SK-N-SH (cell line): ENCODE measurements at regions not wholly inside any gene's neighbourhood (a gene's known extent, or its start where the extent isn't known, plus 50 kb on each side); places are given as distances from the start of the nearest gene placed in this dataset.

ENCODE experiments used
- CTCF ChIA-PET: fragments of 300-600, 350-600 bp; formaldehyde crosslinking; extraction: SDS; loops from one replicate; lab custom pipeline; 2021; lab: Yijun Ruan, JAX
- POLR2A ChIA-PET: fragments of 350-600 bp; sonication (Branson Sonifier 250); formaldehyde crosslinking; extraction: SDS; loops from one replicate; lab custom pipeline; 2020; ENCODE audit warnings: antibody characterized with exemption, inconsistent platforms; lab: Yijun Ruan, JAX
- DNase-seq: peaks from one replicate; pipeline ENCODE4 v3.0.0; 2012
- H2AFZ ChIP-seq: fragments of 200-600 bp; sonication (generic); 2 replicates; pipeline ENCODE4 v1.8.1; 2016; ENCODE audit warnings: antibody characterized with exemption, mild to moderate bottlenecking, low read depth
- H3F3A ChIP-seq: fragments of 200-600 bp; sonication (generic); replicated peaks from 2 replicates; pipeline ENCODE3; 2016; ENCODE audit warnings: antibody characterized with exemption, mild to moderate bottlenecking; ENCODE audit not compliant: insufficient read depth
- H3K27ac ChIP-seq, 2 experiments: fragments of 200-500 bp in 1 of 2; fragments of 200-600 bp in 1 of 2; sonication (Bioruptor generic) in 1 of 2; sonication (generic), shearing (Covaris generic) in 1 of 2; 2 replicates each; pipeline versions ENCODE4 v1.5.1 to v1.6.1; 2014 to 2016; ENCODE audit warnings: low read depth in 2 of 2, inconsistent platforms in 1 of 2, low read length in 1 of 2, mild to moderate bottlenecking in 1 of 2, mixed read lengths in 1 of 2
- H3K27me3 ChIP-seq: fragments of 200-600 bp; sonication (generic), shearing (Covaris generic); 2 replicates; pipeline ENCODE4 v1.6.1; 2016; ENCODE audit warnings: mixed run types; ENCODE audit not compliant: insufficient read depth
- H3K36me3 ChIP-seq, 2 experiments: fragments of 200-500 bp in 1 of 2; fragments of 200-600 bp in 1 of 2; sonication (Bioruptor generic) in 1 of 2; sonication (generic) in 1 of 2; replicated peaks in 1 of 2; 2 replicates each; pipeline versions ENCODE3 to v1.5.1; 2014 to 2016; ENCODE audit warnings: low read length in 1 of 2, mild to moderate bottlenecking in 1 of 2; ENCODE audit not compliant: insufficient read depth in 2 of 2, control insufficient read depth in 1 of 2
- H3K4me1 ChIP-seq, 2 experiments: fragments of 200-500 bp in 1 of 2; fragments of 200-600 bp in 1 of 2; sonication (Bioruptor generic) in 1 of 2; sonication (generic), shearing (Covaris generic) in 1 of 2; 2 replicates each; pipeline versions ENCODE4 v1.5.1 to v1.6.1; 2014 to 2016; ENCODE audit warnings: low read depth in 1 of 2, low read length in 1 of 2, mixed run types in 1 of 2; ENCODE audit not compliant: insufficient read depth in 2 of 2, control insufficient read depth in 1 of 2
- H3K4me2 ChIP-seq: fragments of 200-600 bp; sonication (generic), shearing (Covaris generic); 2 replicates; pipeline ENCODE4 v1.6.1; 2017; ENCODE audit warnings: mixed run types
- H3K4me3 ChIP-seq, 2 experiments: fragments of 200-500 bp in 1 of 2; fragments of 200-600 bp in 1 of 2; sonication (Bioruptor generic) in 1 of 2; sonication (generic), shearing (Covaris generic) in 1 of 2; 2 replicates each; pipeline versions ENCODE4 v1.5.1 to v1.8.1; 2014 to 2016; ENCODE audit warnings: low read depth in 2 of 2, inconsistent platforms in 1 of 2, low read length in 1 of 2, mild to moderate bottlenecking in 1 of 2, mixed read lengths in 1 of 2, moderate library complexity in 1 of 2
- H3K79me2 ChIP-seq: fragments of 200-600 bp; sonication (generic); 2 replicates; pipeline ENCODE4 v1.8.1; 2017; ENCODE audit warnings: mild to moderate bottlenecking; ENCODE audit not compliant: insufficient read depth
- H3K9ac ChIP-seq: fragments of 200-600 bp; sonication (generic); 2 replicates; pipeline ENCODE4 v1.6.1; 2017; ENCODE audit warnings: mixed run types
- H3K9me2 ChIP-seq: fragments of 200-600 bp; sonication (generic); 2 replicates; pipeline ENCODE4 v1.6.1; 2017; ENCODE audit warnings: mixed run types
- H3K9me3 ChIP-seq: fragments of 200-600 bp; sonication (generic); 2 replicates; pipeline ENCODE4 v1.6.1; 2017; ENCODE audit warnings: mixed run types, mild to moderate bottlenecking, moderate library complexity
- H4K20me1 ChIP-seq: fragments of 200-600 bp; sonication (generic); 2 replicates; pipeline ENCODE4 v1.6.1; 2017; ENCODE audit warnings: mild to moderate bottlenecking, mixed run types; ENCODE audit not compliant: insufficient read depth
- CHD2 ChIP-seq: fragments of 150-350 bp; IDR thresholded peaks from 2 replicates; pipeline ENCODE4 v1.6.1; 2018; ENCODE audit warnings: low read length; ENCODE audit not compliant: partially characterized antibody
- ELF1 ChIP-seq: IDR thresholded peaks from 2 replicates; pipeline ENCODE4 v1.4.0; 2012
- EZH2phosphoT487 ChIP-seq: fragments of 200-600 bp; sonication (generic); IDR thresholded peaks from 2 replicates; pipeline ENCODE4 v1.6.1; 2017; ENCODE audit warnings: low read depth, mixed run types, mild to moderate bottlenecking, antibody characterized with exemption, moderate library complexity, borderline replicate concordance
- FOSL2 ChIP-seq: IDR thresholded peaks from 2 replicates; pipeline ENCODE4 v1.4.0; 2012; ENCODE audit warnings: low read depth, mild to moderate bottlenecking, moderate library complexity, borderline replicate concordance
- FOXJ3 ChIP-seq: sonication (generic); formaldehyde crosslinking; IDR thresholded peaks from 2 replicates; pipeline ENCODE4 v1.5.1; 2020; ENCODE audit warnings: mild to moderate bottlenecking, missing genetic modification reagents
- GATA2 ChIP-seq: sonication (generic); formaldehyde crosslinking; IDR thresholded peaks from 2 replicates; pipeline ENCODE4 v1.5.0; 2020; ENCODE audit warnings: mild to moderate bottlenecking, missing genetic modification reagents
- MEF2A ChIP-seq: IDR thresholded peaks from 2 replicates; pipeline ENCODE4 v1.4.0; 2012; ENCODE audit warnings: low read depth, borderline replicate concordance
- NFIC ChIP-seq: IDR thresholded peaks from 2 replicates; pipeline ENCODE4 v1.4.0; 2012; ENCODE audit warnings: borderline replicate concordance
- POLR2AphosphoS5 ChIP-seq: IDR thresholded peaks from 2 replicates; pipeline ENCODE4 v1.6.1; 2012; ENCODE audit warnings: low read depth, low read length
- RAD21 ChIP-seq: IDR thresholded peaks from 2 replicates; pipeline ENCODE4 v1.6.1; 2012; ENCODE audit warnings: mild to moderate bottlenecking, low read length
- SMC3 ChIP-seq: IDR thresholded peaks from 2 replicates; pipeline ENCODE4 v1.6.1; 2012; ENCODE audit warnings: low read depth, low read length, improper control_type of control experiment
- TAF1 ChIP-seq: IDR thresholded peaks from 2 replicates; pipeline ENCODE4 v1.6.1; 2012; ENCODE audit warnings: low read depth, mild to moderate bottlenecking, low read length, moderate library complexity, borderline replicate concordance
- TCF12 ChIP-seq: IDR thresholded peaks from 2 replicates; pipeline ENCODE4 v1.4.0; 2012
- TEAD4 ChIP-seq: IDR thresholded peaks from 2 replicates; pipeline ENCODE4 v1.4.0; 2012; ENCODE audit warnings: mild to moderate bottlenecking, borderline replicate concordance; ENCODE audit not compliant: insufficient read depth
- WGBS: methylation state at CpG from one replicate; pipeline ENCODE4 v1.1.6; 2017; ENCODE audit warnings: low lambda C conversion rate; 5-methylcytosine and 5-hydroxymethylcytosine counted together
- TF ChIP-seq, protein P1 (sequence below): fragments of 150-350 bp; IDR thresholded peaks from 2 replicates; pipeline ENCODE4 v1.6.1; 2017; ENCODE audit warnings: antibody characterized with exemption, low read length, low read depth, borderline replicate concordance
- TF ChIP-seq, protein P2 (sequence below): IDR thresholded peaks from 2 replicates; pipeline ENCODE4; 2012
- TF ChIP-seq, protein P3 (sequence below): IDR thresholded peaks from 2 replicates; pipeline ENCODE4 v1.4.0; 2012; ENCODE audit warnings: low read depth, borderline replicate concordance
- TF ChIP-seq, protein P4 (sequence below): IDR thresholded peaks from 2 replicates; pipeline ENCODE4 v1.4.0; 2012; ENCODE audit warnings: low read depth

DNA sequence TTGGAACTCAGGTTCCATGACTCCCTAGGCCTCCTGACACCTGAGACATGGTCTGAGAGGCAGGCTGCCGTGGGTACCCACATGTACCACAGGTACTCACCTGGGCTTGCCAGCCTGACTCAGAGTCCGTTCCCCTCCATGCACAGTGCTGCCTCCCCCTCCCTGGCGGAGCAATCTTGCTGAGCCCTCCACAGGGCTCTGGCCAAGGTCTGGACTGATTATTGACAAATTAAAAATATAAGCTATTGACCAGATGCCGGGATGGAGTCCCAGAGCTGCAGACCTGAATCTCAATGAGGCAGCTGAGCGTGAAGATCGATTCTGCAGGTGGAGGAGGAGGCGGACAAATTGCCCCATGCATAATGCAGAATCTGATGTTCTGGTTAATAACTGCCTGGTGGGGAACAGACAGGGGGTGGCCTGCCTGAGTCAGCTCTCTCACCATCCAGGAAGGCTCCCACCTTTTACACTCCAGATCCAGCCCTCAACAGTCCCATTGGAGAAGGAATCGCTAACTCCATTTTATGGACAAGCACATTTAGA lies 422.7 kb downstream of the MIAT start:
- H3F3A ChIP-seq: no peaks in the 10 kb centered on the region
- H4K20me1 ChIP-seq: no peaks in the 10 kb centered on the region
- POLR2A ChIA-PET: no interaction called here
- no peak overlapping the region for H3K4me2 ChIP-seq
- H3K36me3 ChIP-seq: no peaks in the 10 kb centered on the region
- WGBS: 56% methylated on average over 7 of the region's 8 CpGs
- H3K9me3 ChIP-seq: no peaks in the 10 kb centered on the region
- no peak overlapping the region for H3K27ac ChIP-seq
- no peak overlapping the region for H2AFZ ChIP-seq
- H3K4me3 ChIP-seq: no peak overlapping the region
- H3K27me3 ChIP-seq: no peaks in the 10 kb centered on the region
- DNase-seq: no peak
- H3K4me1 ChIP-seq: peaks cover 0 to 3% of the 10 kb centered on the region in 2 experiments; a peak in 1 of 4 replicates
- no peaks in the 10 kb centered on the region for H3K9me2 ChIP-seq
- TF ChIP-seq, protein P1, sequence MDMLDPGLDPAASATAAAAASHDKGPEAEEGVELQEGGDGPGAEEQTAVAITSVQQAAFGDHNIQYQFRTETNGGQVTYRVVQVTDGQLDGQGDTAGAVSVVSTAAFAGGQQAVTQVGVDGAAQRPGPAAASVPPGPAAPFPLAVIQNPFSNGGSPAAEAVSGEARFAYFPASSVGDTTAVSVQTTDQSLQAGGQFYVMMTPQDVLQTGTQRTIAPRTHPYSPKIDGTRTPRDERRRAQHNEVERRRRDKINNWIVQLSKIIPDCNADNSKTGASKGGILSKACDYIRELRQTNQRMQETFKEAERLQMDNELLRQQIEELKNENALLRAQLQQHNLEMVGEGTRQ: no peak
- TF ChIP-seq GATA2 (CRISPR knock-in tag) (no peak), TAF1 (no peak), TCF12 (no peak), SMC3 (no peak), FOXJ3 (CRISPR knock-in tag) (no peak), FOSL2 (no peak), RAD21 (no peak), ELF1 (no peak), TEAD4 (no peak)
- TF ChIP-seq, protein P2, sequence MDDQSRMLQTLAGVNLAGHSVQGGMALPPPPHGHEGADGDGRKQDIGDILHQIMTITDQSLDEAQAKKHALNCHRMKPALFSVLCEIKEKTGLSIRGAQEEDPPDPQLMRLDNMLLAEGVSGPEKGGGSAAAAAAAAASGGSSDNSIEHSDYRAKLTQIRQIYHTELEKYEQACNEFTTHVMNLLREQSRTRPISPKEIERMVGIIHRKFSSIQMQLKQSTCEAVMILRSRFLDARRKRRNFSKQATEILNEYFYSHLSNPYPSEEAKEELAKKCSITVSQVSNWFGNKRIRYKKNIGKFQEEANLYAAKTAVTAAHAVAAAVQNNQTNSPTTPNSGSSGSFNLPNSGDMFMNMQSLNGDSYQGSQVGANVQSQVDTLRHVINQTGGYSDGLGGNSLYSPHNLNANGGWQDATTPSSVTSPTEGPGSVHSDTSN: no peak
- TF ChIP-seq, protein P3, sequence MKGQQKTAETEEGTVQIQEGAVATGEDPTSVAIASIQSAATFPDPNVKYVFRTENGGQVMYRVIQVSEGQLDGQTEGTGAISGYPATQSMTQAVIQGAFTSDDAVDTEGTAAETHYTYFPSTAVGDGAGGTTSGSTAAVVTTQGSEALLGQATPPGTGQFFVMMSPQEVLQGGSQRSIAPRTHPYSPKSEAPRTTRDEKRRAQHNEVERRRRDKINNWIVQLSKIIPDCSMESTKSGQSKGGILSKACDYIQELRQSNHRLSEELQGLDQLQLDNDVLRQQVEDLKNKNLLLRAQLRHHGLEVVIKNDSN: no peak
- TF ChIP-seq, protein P4, sequence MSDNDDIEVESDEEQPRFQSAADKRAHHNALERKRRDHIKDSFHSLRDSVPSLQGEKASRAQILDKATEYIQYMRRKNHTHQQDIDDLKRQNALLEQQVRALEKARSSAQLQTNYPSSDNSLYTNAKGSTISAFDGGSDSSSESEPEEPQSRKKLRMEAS: no peak
- CTCF ChIA-PET: interaction anchor here (1.9 kb wide), 1 partner anchor 48 kb away, joined by 4 read pairs; no protein-coding TSS in a partner anchor
- no peaks in the 10 kb centered on the region for H3K79me2 ChIP-seq
- H3K9ac ChIP-seq: no peak overlapping the region

DNA sequence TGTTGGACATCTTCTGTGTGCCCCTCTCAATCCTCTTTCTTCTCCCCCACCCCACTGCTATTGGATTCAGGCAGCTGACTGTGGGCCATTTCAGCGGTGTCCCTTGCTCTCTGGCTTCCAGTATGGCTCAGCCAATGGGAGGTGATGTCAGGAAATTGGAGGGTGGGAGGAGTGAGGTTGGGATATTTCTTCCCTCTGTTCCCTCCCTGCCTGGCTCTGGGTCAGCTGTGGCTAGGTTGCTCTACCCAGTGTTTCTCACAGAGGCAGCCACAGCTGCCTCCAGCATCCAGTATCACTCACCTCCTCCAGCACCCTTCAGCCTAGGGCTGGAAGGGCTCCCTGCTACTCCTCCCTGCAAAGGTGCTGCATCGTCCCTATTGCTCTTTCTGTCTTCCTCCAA lies 423.5 kb downstream of the MIAT start:
- no peak overlapping the region for H2AFZ ChIP-seq
- no peak overlapping the region for H3K9ac ChIP-seq
- no peaks in the 10 kb centered on the region for H3F3A ChIP-seq
- DNase-seq: no peak
- no peak overlapping the region for H3K27ac ChIP-seq
- ChIA-PET POLR2A (no interaction called here), CTCF (interaction anchor here (1.0 to 1.9 kb wide), 2 partner anchors 14 to 49 kb away, joined by 3 to 4 read pairs; no protein-coding TSS in a partner anchor)
- no peaks in the 10 kb centered on the region for H3K79me2 ChIP-seq
- H3K4me3 ChIP-seq: no peak overlapping the region
- 56% methylated on average over 2 of the region's 2 CpGs for WGBS
- no peaks in the 10 kb centered on the region for H4K20me1 ChIP-seq
- TF ChIP-seq SMC3 (no peak), NFIC (no peak), POLR2AphosphoS5 (no peak), CHD2 (no peak), MEF2A (no peak), EZH2phosphoT487 (no peak)
- TF ChIP-seq, protein P3: no peak
- TF ChIP-seq, protein P2: no peak
- no peaks in the 10 kb centered on the region; the same call in 1 of the 2 replicates for H3K27me3 ChIP-seq
- H3K9me2 ChIP-seq: no peaks in the 10 kb centered on the region
- no peaks in the 10 kb centered on the region for H3K9me3 ChIP-seq
- H3K4me2 ChIP-seq: no peak overlapping the region
- no peaks in the 10 kb centered on the region for H3K36me3 ChIP-seq
- H3K4me1 ChIP-seq: peaks cover 0 to 3% of the 10 kb centered on the region in 2 experiments; a peak in 1 of 4 replicates
